MCF 10A (cell line): ENCODE measurements at regions not wholly inside any gene's neighbourhood (a gene's known extent, or its start where the extent isn't known, plus 50 kb on each side); places are given as distances from the start of the nearest gene placed in this dataset.
"Not testable (repeated sequence)": the region's sequence is repeated elsewhere in the genome, so short reads cannot be mapped to it uniquely, and the experiment has no call there.

ENCODE experiments used
- BruUV-seq: library from RNA; stranded (reverse); fragments of 400-500 nt; replicated peaks from 2 replicates; lab custom pipeline; 2021; lab: Mats Ljungman, UMichigan
- CTCF ChIA-PET: fragments of 300-600 bp; sonication (Branson Sonifier 250); formaldehyde crosslinking; extraction: SDS; loops from one replicate; lab custom pipeline; 2021; ENCODE audit warnings: antibody characterized with exemption, inconsistent platforms; lab: Yijun Ruan, JAX
- POLR2A ChIA-PET: fragments of 300-600, 350-650 bp; sonication (Branson Sonifier 250); formaldehyde crosslinking; extraction: SDS; loops from one replicate; lab custom pipeline; 2020; ENCODE audit warnings: antibody characterized with exemption, inconsistent platforms; lab: Yijun Ruan, JAX
- DNase-seq: peaks from one replicate; pipeline ENCODE4 v3.0.0-alpha.2; 2018; ENCODE audit not compliant: unreplicated experiment
- H3K27ac Mint-ChIP-seq: one replicate; pipeline ENCODE4 v1.8.0; 2022; ENCODE audit warnings: mild to moderate bottlenecking, low read depth, mixed read lengths; ENCODE audit not compliant: unreplicated experiment
- H3K27me3 Mint-ChIP-seq: one replicate; pipeline ENCODE4 v1.8.0; 2022; ENCODE audit warnings: mixed read lengths; ENCODE audit not compliant: insufficient read depth, unreplicated experiment
- H3K36me3 Mint-ChIP-seq: one replicate; pipeline ENCODE4 v1.8.0; 2022; ENCODE audit warnings: mild to moderate bottlenecking, moderate library complexity, mixed read lengths; ENCODE audit not compliant: insufficient read depth, unreplicated experiment
- H3K4me1 Mint-ChIP-seq: one replicate; pipeline ENCODE4 v1.8.0; 2022; ENCODE audit warnings: mixed read lengths; ENCODE audit not compliant: insufficient read depth, unreplicated experiment
- H3K4me3 Mint-ChIP-seq: one replicate; pipeline ENCODE4 v1.8.0; 2022; ENCODE audit warnings: mild to moderate bottlenecking, moderate library complexity, mixed read lengths; ENCODE audit not compliant: unreplicated experiment
- H3K9me3 Mint-ChIP-seq: one replicate; pipeline ENCODE4 v1.8.0; 2022; ENCODE audit warnings: mixed read lengths; ENCODE audit not compliant: unreplicated experiment
- intact Hi-C: fragments of 100-400 bp; cut with micrococcal nuclease; formaldehyde crosslinking; loops from 2 replicates; pipeline ENCODE4 v1.14.1; 2022
- TF ChIP-seq, protein P1 (sequence below): fragments of 200-600 bp; IDR thresholded peaks from one replicate; pipeline ENCODE4 v1.8.0; 2022; ENCODE audit warnings: antibody characterized with exemption, mild to moderate bottlenecking; ENCODE audit not compliant: unreplicated experiment

DNA sequence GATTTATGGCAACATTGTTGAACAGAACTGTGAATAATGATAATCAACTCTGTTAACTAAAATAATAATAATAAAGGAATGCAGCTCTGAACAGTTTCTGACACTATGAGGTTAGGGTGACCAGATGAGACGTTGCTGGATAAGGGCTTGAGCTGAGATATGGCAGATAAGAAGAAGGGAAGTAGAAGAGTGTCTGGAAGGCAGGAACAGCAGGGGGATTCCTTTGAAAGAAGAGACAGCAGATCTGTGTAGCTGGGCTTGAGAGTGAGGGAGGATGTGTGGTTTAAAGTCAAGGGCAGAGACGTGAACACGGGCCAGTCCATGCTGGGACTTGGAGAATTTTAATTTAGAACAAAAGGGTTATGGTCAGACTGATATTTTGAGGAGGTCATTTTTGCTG is 273.1 kb upstream of the SLC14A2 start:
- BruUV-seq = no TSS peak
- Mint-ChIP-seq H3K27ac (no peak overlapping the region), H3K36me3 (no peaks in the 10 kb centered on the region), H3K4me1 (peaks cover 11% of the 10 kb centered on the region), H3K27me3 (no peaks in the 10 kb centered on the region), H3K9me3 (no peaks in the 10 kb centered on the region), H3K4me3 (no peak overlapping the region)
- TF ChIP-seq, protein P1, sequence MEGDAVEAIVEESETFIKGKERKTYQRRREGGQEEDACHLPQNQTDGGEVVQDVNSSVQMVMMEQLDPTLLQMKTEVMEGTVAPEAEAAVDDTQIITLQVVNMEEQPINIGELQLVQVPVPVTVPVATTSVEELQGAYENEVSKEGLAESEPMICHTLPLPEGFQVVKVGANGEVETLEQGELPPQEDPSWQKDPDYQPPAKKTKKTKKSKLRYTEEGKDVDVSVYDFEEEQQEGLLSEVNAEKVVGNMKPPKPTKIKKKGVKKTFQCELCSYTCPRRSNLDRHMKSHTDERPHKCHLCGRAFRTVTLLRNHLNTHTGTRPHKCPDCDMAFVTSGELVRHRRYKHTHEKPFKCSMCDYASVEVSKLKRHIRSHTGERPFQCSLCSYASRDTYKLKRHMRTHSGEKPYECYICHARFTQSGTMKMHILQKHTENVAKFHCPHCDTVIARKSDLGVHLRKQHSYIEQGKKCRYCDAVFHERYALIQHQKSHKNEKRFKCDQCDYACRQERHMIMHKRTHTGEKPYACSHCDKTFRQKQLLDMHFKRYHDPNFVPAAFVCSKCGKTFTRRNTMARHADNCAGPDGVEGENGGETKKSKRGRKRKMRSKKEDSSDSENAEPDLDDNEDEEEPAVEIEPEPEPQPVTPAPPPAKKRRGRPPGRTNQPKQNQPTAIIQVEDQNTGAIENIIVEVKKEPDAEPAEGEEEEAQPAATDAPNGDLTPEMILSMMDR = no peak
- CTCF ChIA-PET = interaction anchor here (0.6 kb wide), 1 partner anchor 525 kb away, joined by 3 read pairs; no protein-coding TSS in a partner anchor
- DNase-seq = no peak
- POLR2A ChIA-PET = no interaction called here
- intact Hi-C loops = no loop called here

DNA sequence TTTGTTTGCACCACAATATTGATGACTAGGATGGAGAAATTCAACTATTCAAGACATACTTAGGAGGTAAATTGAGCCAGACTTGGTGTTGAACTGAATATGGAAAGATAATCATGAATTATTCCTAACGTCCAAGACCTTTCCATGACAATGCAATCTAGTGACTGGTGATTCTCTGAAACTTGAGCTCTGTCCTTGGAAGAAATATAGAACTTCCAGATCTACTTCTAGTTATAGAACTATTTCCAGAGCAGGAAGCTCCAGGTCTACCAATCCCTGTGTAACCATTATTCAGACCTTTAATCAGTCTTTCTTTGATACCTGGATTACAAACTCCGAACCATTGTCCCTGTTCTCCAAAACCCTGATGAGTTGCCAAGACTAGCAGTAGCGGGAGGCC is 272.6 kb upstream of the SLC14A2 start:
- POLR2A ChIA-PET = no interaction called here
- intact Hi-C loops = no loop called here
- CTCF ChIA-PET = interaction anchor here (0.6 kb wide), 1 partner anchor 525 kb away, joined by 3 read pairs; no protein-coding TSS in a partner anchor

DNA sequence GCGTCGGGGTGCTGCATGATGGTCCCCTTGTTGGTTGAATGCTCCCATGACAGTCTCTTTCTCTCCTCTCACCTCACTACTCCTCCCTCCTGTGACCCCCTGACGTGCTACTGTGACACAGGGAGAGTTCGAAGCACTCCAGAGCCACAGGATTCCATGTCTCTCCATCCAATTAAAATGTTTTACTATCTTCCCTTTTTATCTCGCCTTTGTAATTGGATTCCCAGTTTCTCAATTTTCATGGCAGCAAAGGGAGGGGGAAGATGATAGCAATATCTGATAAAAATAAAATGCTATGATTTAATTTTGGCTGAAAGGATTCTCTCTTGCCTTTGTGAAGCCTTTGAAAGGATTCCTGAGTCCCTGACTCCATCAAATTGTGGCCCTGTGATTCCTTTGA is 271.9 kb upstream of the SLC14A2 start:
- Mint-ChIP-seq H3K27me3 (no peaks in the 10 kb centered on the region), H3K27ac (no peak overlapping the region), H3K4me1 (peaks cover 11% of the 10 kb centered on the region), H3K9me3 (no peaks in the 10 kb centered on the region), H3K4me3 (no peak overlapping the region), H3K36me3 (no peaks in the 10 kb centered on the region)
- TF ChIP-seq, protein P1 = no peak
- CTCF ChIA-PET = interaction anchor here (1.0 kb wide), 1 partner anchor 26 kb away, joined by 3 read pairs; no protein-coding TSS in a partner anchor
- BruUV-seq = no TSS peak
- POLR2A ChIA-PET = no interaction called here
- no peak for DNase-seq
- intact Hi-C loops = no loop called here

More for the DNA sequence above, 272.6 kb upstream of the SLC14A2 start:
- no peaks in the 10 kb centered on the region for H3K27me3 Mint-ChIP-seq
- no peaks in the 10 kb centered on the region for H3K36me3 Mint-ChIP-seq
- H3K9me3 Mint-ChIP-seq = no peaks in the 10 kb centered on the region
- no TSS peak for BruUV-seq
- DNase-seq = no peak
- H3K4me1 Mint-ChIP-seq = peaks cover 11% of the 10 kb centered on the region
- H3K4me3 Mint-ChIP-seq = no peak overlapping the region
- TF ChIP-seq, protein P1 = no peak
- no peak overlapping the region for H3K27ac Mint-ChIP-seq

DNA sequence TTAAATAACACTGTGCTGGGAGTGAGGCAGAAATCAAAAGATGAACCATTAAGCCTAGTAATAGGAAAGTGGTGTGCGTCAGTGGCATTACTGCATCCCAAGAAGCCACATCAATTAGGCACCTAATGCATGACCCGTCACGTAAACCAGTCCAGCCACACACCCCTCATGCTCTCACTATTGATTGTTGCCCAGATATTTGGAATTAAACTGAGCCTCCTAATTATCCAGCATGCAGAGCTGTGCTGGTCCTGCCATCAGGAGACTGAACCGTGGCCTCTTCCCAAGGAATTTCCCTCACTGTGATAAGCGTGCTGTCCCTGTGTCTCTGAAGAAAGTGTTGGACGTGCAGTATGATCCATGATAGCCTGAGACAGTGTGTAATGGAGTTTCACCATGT is 270.6 kb upstream of the SLC14A2 start:
- POLR2A ChIA-PET = interaction anchor here (0.6 kb wide), 1 partner anchor 828 kb away, joined by 3 read pairs; no protein-coding TSS in a partner anchor
- H3K4me1 Mint-ChIP-seq, H3K9me3 Mint-ChIP-seq, H3K27ac Mint-ChIP-seq, BruUV-seq, H3K36me3 Mint-ChIP-seq, H3K4me3 Mint-ChIP-seq, intact Hi-C loops, H3K27me3 Mint-ChIP-seq, DNase-seq: not testable (repeated sequence)
- CTCF ChIA-PET = interaction anchor here (0.6 to 1.1 kb wide), 2 partner anchors 132 to 1497 kb away, joined by 3 read pairs; no protein-coding TSS in a partner anchor
